NOMO-1 treated with dmso at 0.1 percent for 144 hours (cell line): ENCODE measurements at regions not wholly inside any gene's neighbourhood (a gene's known extent, or its start where the extent isn't known, plus 50 kb on each side); places are given as distances from the start of the nearest gene placed in this dataset.

Experiments
- DNase-seq: peaks from one replicate; lab custom pipeline; 2025; ENCODE audit not compliant: unreplicated experiment; lab: John Stamatoyannopoulos, UW

- no peak for DNase-seq
Measured at GRCh38 chr6:6912817-6913744, 194.7 kb upstream of the RREB1 start.

- no peak for DNase-seq
Measured at GRCh38 chr6:6915219-6915618, 192.5 kb upstream of the RREB1 start.

GRCh38 chr6:6915813-6916547 is 191.8 kb upstream of the RREB1 start:
- DNase-seq, result peak; percentile 59

- DNase-seq, result no peak
Measured at GRCh38 chr6:6916598-6916997, 191.2 kb upstream of the RREB1 start.

- peak; percentile 37 for DNase-seq
Measured at GRCh38 chr6:6918216-6918983, 189.4 kb upstream of the RREB1 start.

- DNase-seq, result no peak
Measured at GRCh38 chr6:6919173-6919572, 188.6 kb upstream of the RREB1 start.

- no peak for DNase-seq
Measured at GRCh38 chr6:6920114-6920986, 187.4 kb upstream of the RREB1 start.

- no peak for DNase-seq
Measured at GRCh38 chr6:6920987-6921313, 186.8 kb upstream of the RREB1 start.

- DNase-seq, result no peak
Measured at GRCh38 chr6:6922166-6922565, 185.6 kb upstream of the RREB1 start.

- no peak for DNase-seq
Measured at GRCh38 chr6:6923605-6924004, 184.2 kb upstream of the RREB1 start.

- DNase-seq, result no peak
Measured at GRCh38 chr6:6924708-6925107, 183.1 kb upstream of the RREB1 start.

- DNase-seq, result no peak
Measured at GRCh38 chr6:6925391-6926164, 182.2 kb upstream of the RREB1 start.

- no peak for DNase-seq
Measured at GRCh38 chr6:6926856-6927255, 180.9 kb upstream of the RREB1 start.

- DNase-seq, result peak; percentile 83
Measured at GRCh38 chr6:6927521-6928361, 180.0 kb upstream of the RREB1 start.

GRCh38 chr6:6930223-6930880 is 177.4 kb upstream of the RREB1 start:
- DNase-seq, result no peak

GRCh38 chr6:6931071-6932025 is 176.4 kb upstream of the RREB1 start:
- DNase-seq, result no peak

- DNase-seq, result no peak
Measured at GRCh38 chr6:6932341-6932740, 175.4 kb upstream of the RREB1 start.
